Mucosa of rectum (tissue), 2 donors: ENCODE measurements at regions not wholly inside any gene's neighbourhood (a gene's known extent, or its start where the extent isn't known, plus 50 kb on each side); places are given as distances from the start of the nearest gene placed in this dataset.

ENCODE experiments used
- H3K27ac ChIP-seq, 2 donors: one replicate each; pipeline ENCODE4 v1.7.0; 2013; ENCODE audit warnings: inconsistent platforms in 2 of 2, low read depth in 2 of 2, low read length in 2 of 2
- H3K27me3 ChIP-seq, 2 donors: one replicate each; pipeline ENCODE4 v1.7.0; 2013; ENCODE audit warnings: low read length in 2 of 2; ENCODE audit not compliant: control insufficient read depth in 2 of 2, insufficient read depth in 2 of 2
- H3K36me3 ChIP-seq, 2 donors: one replicate each; pipeline ENCODE4 v1.7.0; 2013; ENCODE audit warnings: low read length in 2 of 2; ENCODE audit not compliant: control insufficient read depth in 2 of 2, insufficient read depth in 2 of 2
- H3K4me1 ChIP-seq, 2 donors: one replicate each; pipeline ENCODE4 v1.7.0; 2013; ENCODE audit warnings: low read length in 2 of 2, mild to moderate bottlenecking in 1 of 2; ENCODE audit not compliant: control insufficient read depth in 2 of 2, insufficient read depth in 2 of 2
- H3K4me3 ChIP-seq, 2 donors: one replicate each; pipeline ENCODE4 v1.7.0; 2013; ENCODE audit warnings: low read length in 2 of 2
- H3K9ac ChIP-seq, 2 donors: one replicate each; pipeline ENCODE4 v1.7.0; 2013; ENCODE audit warnings: low read length in 2 of 2, low read depth in 1 of 2, mild to moderate bottlenecking in 1 of 2
- H3K9me3 ChIP-seq, 2 donors: one replicate each; pipeline ENCODE4 v1.7.0; 2013; ENCODE audit warnings: low read length in 2 of 2; ENCODE audit not compliant: control insufficient read depth in 2 of 2
- donor health status: healthy.
- donor health status: Normal muscosa, but diverticular disease.

DNA sequence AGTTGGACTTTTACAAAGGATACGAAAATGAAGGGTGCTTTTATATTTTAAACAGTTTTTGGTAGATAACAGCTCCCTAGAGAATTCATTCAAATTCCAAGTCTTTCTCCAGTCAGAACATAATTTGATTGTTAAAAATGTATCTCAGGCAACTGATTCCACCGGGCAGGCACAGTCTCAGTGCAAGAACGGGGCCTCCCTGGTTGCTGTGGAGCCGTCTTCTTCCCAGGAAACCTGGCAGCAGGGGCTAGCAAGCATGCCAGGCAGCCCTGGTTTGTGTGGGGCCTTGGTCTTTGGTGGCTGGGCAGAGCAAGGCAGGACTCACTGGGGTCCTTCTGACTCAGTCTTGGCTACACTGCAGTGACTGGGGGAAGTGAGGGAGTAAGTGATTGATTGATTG is 143.5 kb downstream of the NXNL2 start:
- H3K9me3 ChIP-seq, result no peaks in the 10 kb centered on the region
- no peaks in the 10 kb centered on the region for H3K4me1 ChIP-seq
- H3K9ac ChIP-seq, result no peak overlapping the region
- H3K27ac ChIP-seq, result no peak overlapping the region
- H3K4me3 ChIP-seq, result no peak overlapping the region
- H3K27me3 ChIP-seq, result no peaks in the 10 kb centered on the region
- H3K36me3 ChIP-seq, result no peaks in the 10 kb centered on the region

DNA sequence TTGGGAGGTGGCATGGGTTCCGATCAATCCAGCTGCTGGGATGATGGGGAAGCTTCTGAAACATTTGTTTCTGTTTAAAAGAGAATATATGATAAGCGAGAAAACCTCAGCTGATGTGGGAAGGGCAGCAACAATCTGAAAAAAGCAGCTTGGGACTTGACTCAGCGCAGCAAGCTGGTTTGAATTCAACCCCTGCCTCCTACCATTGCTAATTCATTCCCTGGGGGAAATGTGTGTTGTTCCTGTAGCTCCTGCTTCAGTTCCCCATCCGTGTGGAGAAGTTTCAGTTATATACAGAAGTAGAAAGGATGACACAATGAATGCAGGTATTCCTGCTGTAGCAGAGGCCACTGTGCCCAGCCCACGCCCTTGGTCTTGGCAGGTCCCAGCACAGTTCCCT is 145.1 kb downstream of the NXNL2 start:
- Histone ChIP-seq H3K27ac (no peak overlapping the region), H3K27me3 (no peaks in the 10 kb centered on the region), H3K9me3 (no peaks in the 10 kb centered on the region), H3K4me1 (no peaks in the 10 kb centered on the region), H3K9ac (no peak overlapping the region), H3K36me3 (no peaks in the 10 kb centered on the region), H3K4me3 (no peak overlapping the region)

DNA sequence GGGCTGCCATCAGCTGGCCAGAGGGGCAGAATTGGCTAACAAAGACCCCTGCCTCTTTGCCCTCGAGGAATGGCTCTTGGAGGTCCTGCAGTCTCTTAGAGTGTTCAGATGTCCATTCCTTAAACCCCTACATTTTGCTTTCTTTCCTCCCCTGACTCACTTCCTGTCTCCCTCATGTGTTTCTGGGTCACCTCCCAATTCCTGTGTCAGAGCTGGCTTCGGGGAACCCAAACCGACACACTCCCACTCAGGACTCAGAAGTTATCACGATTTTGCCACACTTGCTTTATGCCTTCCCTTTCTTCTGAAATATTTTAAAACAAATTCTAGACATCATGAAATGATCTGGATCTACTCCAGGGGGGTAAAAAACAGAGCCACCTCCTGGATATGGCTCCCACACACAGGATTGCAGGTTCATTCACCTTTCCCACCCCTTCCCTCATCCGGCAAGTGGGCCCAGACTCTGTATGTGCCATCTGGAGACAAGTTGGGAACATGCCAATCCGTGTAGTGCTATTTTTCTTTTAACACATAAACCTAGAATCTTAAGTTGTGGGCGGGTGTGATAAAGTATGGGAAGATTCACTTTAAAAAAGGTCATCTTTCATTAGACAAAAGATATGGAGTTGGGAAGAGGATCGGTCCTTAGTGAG is 145.7 kb downstream of the NXNL2 start:
- Histone ChIP-seq H3K27me3 (no peaks in the 10 kb centered on the region), H3K36me3 (no peaks in the 10 kb centered on the region), H3K9me3 (no peaks in the 10 kb centered on the region), H3K4me1 (no peaks in the 10 kb centered on the region), H3K4me3 (no peak overlapping the region), H3K9ac (no peak overlapping the region), H3K27ac (no peak overlapping the region)

DNA sequence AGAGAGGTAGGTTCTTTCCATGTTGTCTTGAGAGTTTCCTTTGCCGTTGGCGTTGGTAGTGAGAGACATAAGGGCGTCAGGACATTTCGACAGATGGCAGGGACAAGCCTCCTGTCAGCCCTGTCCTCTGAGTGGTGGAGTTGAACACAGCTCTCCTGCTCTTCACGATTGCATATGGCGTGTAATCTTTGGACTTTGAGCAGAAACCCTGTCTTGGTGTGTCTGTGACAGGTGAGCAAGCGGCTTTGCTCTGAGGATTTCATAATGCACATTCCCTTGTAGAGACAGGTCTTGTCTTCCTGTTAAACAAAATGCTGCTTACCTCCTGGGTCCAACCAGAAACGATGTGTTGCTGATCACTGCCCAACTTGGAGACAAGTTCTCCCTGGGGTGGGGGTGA is 146.5 kb downstream of the NXNL2 start:
- no peaks in the 10 kb centered on the region for H3K36me3 ChIP-seq
- no peak overlapping the region for H3K4me3 ChIP-seq
- no peak overlapping the region for H3K27ac ChIP-seq
- H3K4me1 ChIP-seq, result no peaks in the 10 kb centered on the region
- H3K9ac ChIP-seq, result no peak overlapping the region
- H3K9me3 ChIP-seq, result no peaks in the 10 kb centered on the region
- H3K27me3 ChIP-seq, result no peaks in the 10 kb centered on the region

DNA sequence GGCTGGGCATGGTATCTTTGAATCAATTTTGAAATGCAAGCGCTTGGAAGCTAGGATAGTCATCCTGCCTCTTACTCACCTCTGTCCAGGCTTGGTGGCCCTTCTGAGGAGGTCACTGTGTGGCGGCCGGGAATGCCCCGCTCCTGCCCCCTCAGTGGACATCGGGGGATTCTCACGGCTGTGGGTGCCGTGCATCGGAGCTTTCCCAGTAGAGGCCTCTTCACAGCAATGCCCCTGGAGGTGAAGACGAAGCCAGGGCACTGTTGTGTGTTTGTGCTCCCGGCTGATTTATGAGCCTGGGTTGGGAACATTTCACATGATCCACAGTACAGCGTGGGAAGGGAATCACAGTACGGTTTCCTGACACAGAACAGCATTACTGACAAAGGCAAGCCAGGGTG is 147.5 kb downstream of the NXNL2 start:
- H3K9me3 ChIP-seq, result no peaks in the 10 kb centered on the region
- no peaks in the 10 kb centered on the region for H3K4me1 ChIP-seq
- H3K9ac ChIP-seq, result no peak overlapping the region
- no peaks in the 10 kb centered on the region for H3K27me3 ChIP-seq
- H3K4me3 ChIP-seq, result no peak overlapping the region
- no peaks in the 10 kb centered on the region for H3K36me3 ChIP-seq
- no peak overlapping the region for H3K27ac ChIP-seq

DNA sequence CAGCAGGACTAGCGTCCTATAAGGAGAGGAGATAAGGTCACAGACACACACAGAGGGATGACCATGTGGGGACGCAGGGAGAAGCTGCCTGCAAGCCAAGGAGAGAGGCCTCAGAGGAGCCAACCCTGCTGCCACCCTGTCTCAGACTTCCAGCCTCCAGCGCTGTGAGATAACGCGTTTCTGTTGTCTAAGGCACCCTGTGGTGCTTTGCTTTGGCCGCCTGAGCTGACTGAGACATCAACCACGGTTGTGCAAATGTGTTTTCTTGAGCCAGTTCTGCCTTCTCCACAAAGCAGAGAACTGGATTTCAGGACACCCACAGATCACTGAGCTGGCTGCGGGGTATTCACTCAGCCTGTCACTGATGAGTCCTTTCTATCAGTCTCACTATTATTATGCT is 149.1 kb downstream of the NXNL2 start:
- Histone ChIP-seq H3K27ac (no peak overlapping the region), H3K9me3 (no peaks in the 10 kb centered on the region), H3K4me3 (no peak overlapping the region), H3K9ac (no peak overlapping the region), H3K36me3 (no peaks in the 10 kb centered on the region), H3K27me3 (no peaks in the 10 kb centered on the region), H3K4me1 (no peaks in the 10 kb centered on the region)

DNA sequence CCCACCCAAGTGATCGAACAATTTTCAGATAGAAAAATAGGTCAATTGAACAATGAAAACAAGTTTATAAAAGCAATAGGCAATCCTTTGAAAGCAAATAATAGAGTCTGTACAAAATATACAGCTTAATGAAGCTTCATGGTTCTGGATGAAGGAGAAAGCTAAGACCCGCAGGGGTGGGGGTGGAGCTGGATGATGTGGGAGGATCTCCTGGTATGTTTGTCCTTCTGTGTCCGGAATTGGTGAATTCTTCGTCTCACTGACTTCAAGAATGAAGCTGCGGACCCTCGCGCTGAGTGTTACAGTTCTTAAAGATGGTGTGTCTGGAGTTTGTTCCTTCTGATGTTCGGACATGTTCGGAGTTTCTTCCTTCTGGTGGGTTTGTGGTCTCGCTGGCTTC is 149.9 kb downstream of the NXNL2 start:
- H3K9ac ChIP-seq, result no peak overlapping the region

DNA sequence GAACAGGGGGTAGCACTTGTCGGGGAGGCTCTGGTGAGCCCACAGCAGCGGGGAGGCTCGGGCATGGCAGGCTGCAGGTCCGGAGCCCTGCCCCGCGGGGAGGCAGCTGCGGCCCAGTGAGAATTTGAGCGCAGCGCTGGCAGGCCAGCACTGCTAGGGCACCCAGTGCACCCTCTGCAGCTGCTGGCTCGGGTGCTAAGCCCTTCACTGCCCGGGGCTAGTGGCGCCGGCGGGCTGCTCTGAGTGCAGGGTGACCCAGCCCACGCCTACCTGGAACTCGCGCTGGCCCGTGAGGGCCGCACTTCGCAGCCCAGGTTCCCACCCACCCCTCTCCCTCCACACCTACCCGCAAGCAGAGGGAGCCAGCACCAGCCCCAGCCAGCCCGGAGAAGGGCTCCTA is 151.0 kb downstream of the NXNL2 start:
- H3K27ac ChIP-seq, result no peak overlapping the region
- no peaks in the 10 kb centered on the region for H3K27me3 ChIP-seq
- H3K4me1 ChIP-seq, result no peaks in the 10 kb centered on the region
- no peaks in the 10 kb centered on the region for H3K9me3 ChIP-seq
- H3K4me3 ChIP-seq, result no peak overlapping the region
- no peaks in the 10 kb centered on the region for H3K36me3 ChIP-seq
- no peak overlapping the region for H3K9ac ChIP-seq

More for the DNA sequence above, 149.9 kb downstream of the NXNL2 start:
- H3K4me3 ChIP-seq, result no peak overlapping the region
- no peaks in the 10 kb centered on the region for H3K4me1 ChIP-seq
- H3K27me3 ChIP-seq, result no peaks in the 10 kb centered on the region
- H3K27ac ChIP-seq, result no peak overlapping the region
- no peaks in the 10 kb centered on the region for H3K36me3 ChIP-seq
- H3K9me3 ChIP-seq, result no peaks in the 10 kb centered on the region

DNA sequence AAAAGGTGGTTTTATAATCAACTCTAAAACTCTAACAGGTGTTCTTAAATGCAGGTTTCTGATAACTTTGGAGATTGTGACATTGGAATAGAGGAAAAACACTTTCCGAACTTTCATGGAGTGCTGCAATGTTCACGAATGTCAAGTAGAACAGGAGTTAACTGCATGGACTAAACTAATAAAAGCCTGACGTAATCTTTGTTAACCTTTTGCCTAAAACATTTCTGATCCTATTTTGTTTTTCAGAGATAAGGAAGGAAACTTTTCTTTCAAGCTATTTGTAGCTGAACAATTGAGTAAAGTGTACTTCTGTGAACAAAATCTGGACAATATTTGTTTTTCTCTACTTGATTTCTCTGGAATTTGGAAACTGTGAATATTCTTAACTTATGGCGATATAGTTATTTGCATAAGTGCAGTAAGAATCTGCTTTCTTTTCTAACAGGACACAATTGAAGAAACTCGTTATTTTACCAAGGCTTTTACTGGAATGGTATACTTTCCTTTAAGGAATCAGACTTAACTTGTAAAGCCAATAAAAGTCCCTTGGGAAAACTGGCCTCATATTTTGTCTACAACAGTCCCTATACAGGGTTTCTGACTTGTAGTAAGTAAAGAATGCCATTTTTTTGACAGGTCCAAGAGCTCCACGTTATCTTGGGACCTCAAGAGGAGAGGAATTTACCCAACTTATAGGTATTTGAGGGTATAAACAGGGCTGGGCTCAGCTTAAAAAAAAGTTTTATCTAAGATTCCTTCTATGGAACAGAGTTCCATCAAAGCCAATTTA is 154.7 kb downstream of the NXNL2 start:
- Histone ChIP-seq H3K27ac (no peak overlapping the region), H3K4me1 (no peaks in the 10 kb centered on the region), H3K4me3 (no peak overlapping the region), H3K27me3 (no peaks in the 10 kb centered on the region), H3K9ac (no peak overlapping the region), H3K36me3 (no peaks in the 10 kb centered on the region), H3K9me3 (no peaks in the 10 kb centered on the region)

DNA sequence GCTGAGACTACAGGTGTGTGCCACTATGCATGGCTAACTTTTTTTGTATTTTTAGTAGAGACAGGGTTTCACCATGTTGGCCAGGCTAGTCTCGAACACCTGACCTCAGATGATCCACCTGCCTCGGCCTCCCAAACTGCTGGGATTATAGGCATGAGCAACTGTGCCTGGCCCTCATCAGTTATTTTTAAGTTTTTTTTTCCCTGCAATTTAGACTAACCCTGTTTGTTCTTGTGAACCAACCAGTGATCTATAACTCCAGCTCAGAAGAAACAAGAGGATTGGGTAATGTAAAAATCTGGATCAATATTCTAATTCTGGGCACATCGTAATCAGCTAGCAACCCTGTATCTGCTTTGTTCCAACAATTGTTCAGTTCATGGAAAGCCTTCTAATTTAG is 155.7 kb downstream of the NXNL2 start:
- Histone ChIP-seq H3K36me3 (no peaks in the 10 kb centered on the region), H3K4me1 (no peaks in the 10 kb centered on the region), H3K9me3 (no peaks in the 10 kb centered on the region), H3K27me3 (no peaks in the 10 kb centered on the region), H3K9ac (no peak overlapping the region), H3K4me3 (no peak overlapping the region), H3K27ac (no peak overlapping the region)
